ENCODE measurements at regions not wholly inside any gene's neighbourhood (a gene's known extent, or its start where the extent isn't known, plus 50 kb on each side); places are given as distances from the start of the nearest gene placed in this dataset.
A peak's percentile ranks its signal among the peaks of the same experiment; 100 is the strongest.

DNA sequence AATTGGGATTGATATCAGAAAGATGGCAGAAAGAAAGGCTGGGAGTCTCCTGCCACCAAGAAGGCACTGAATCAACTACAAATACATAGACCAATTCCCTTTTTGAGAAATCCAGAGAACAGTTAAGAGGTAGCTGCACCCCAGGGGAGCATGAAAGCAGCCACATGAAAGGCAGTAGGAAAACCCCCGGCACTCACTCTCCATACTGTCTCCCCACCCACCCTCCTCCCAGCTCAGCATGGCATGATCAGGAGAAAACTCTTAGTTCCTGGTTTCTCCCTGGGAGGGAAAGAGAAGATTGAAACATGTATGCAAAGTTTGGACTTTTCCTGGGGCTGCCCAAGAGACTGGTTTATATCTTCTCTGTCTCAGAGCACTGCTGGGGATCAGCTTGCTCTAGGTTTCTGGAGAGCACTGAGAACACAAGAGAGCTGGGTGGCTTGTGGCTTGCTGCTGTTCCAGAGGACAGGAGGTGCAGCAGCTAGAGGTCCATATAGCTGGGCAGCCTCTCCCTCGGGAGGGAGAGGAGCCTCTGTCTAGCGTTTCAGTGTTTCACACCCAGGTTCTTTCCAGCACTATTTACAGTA, 305.7 kb downstream of the PDGFC start:
- no peak overlapping the region for H3K27ac Mint-ChIP-seq (ENCODE audit: unreplicated experiment)

DNA sequence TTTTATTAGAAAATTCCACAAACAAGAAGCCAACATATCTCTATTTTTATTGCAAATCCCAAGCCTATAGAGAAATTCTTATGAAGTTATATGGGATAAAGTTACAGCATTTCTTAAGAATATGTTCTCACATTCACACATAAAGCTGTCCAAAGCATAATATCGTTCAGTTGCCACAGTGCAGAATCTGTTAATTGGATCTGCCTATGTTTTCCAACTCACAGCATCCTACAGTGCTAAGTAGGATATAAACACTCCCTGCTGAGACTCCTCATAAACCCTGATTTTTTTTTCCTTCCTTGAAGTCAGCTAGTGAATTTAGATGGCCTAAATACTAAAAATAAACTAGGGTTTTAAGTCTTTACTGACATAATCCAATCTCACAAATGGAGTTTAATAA, 307.9 kb downstream of the PDGFC start:
- Mint-ChIP-seq H3K36me3 (ENCODE audit: low read depth) (no peaks in the 10 kb centered on the region), H3K9me3 (ENCODE audit: low read depth) (no peaks in the 10 kb centered on the region), H3K4me1 (ENCODE audit: low read depth) (peaks cover 18% of the 10 kb centered on the region), H3K4me3 (ENCODE audit: unreplicated experiment) (no peak overlapping the region), H3K27ac (ENCODE audit: unreplicated experiment) (no peak overlapping the region), H3K27me3 (ENCODE audit: low read depth) (no peaks in the 10 kb centered on the region)
- DNase-seq (ENCODE audit: low spot score), result no peak
- TF ChIP-seq, protein P1, sequence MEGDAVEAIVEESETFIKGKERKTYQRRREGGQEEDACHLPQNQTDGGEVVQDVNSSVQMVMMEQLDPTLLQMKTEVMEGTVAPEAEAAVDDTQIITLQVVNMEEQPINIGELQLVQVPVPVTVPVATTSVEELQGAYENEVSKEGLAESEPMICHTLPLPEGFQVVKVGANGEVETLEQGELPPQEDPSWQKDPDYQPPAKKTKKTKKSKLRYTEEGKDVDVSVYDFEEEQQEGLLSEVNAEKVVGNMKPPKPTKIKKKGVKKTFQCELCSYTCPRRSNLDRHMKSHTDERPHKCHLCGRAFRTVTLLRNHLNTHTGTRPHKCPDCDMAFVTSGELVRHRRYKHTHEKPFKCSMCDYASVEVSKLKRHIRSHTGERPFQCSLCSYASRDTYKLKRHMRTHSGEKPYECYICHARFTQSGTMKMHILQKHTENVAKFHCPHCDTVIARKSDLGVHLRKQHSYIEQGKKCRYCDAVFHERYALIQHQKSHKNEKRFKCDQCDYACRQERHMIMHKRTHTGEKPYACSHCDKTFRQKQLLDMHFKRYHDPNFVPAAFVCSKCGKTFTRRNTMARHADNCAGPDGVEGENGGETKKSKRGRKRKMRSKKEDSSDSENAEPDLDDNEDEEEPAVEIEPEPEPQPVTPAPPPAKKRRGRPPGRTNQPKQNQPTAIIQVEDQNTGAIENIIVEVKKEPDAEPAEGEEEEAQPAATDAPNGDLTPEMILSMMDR (IDR thresholded peaks at IDR 0.05), result no peak

More for the DNA sequence above, 305.7 kb downstream of the PDGFC start:
- H3K4me3 Mint-ChIP-seq (ENCODE audit: unreplicated experiment), result no peak overlapping the region
- H3K36me3 Mint-ChIP-seq (ENCODE audit: low read depth), result no peaks in the 10 kb centered on the region
- TF ChIP-seq, protein P1 (IDR thresholded peaks at IDR 0.05), result no peak
- H3K9me3 Mint-ChIP-seq (ENCODE audit: low read depth), result peaks cover 3% of the 10 kb centered on the region
- no peaks in the 10 kb centered on the region for H3K27me3 Mint-ChIP-seq (ENCODE audit: low read depth)
- peaks cover 18% of the 10 kb centered on the region for H3K4me1 Mint-ChIP-seq (ENCODE audit: low read depth)
- no peak for DNase-seq (ENCODE audit: low spot score)

DNA sequence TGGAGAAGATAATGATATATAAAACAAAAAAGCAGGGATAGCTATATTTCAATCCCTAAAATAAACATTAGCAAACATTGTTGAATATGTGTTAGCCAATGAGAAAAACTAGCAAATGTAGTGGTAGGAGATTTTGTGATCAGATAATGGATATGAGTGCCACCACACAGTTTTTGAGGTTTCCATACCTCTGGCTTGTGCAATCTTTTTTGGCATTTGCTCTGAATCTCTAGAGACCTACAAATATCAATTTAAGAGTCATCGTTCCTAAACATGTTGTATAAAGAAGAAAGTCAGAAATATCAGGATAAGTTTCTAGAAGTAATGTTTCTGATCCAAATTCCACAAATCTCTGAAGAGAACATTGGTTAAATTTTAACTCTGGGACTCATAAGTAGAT, 308.7 kb downstream of the PDGFC start:
- no peak for DNase-seq (ENCODE audit: low spot score)
- H3K9me3 Mint-ChIP-seq (ENCODE audit: low read depth), result no peaks in the 10 kb centered on the region
- peak overlapping the region; percentile 6 for H3K27ac Mint-ChIP-seq (ENCODE audit: unreplicated experiment)
- no peak overlapping the region for H3K4me3 Mint-ChIP-seq (ENCODE audit: unreplicated experiment)
- H3K27me3 Mint-ChIP-seq (ENCODE audit: low read depth), result no peaks in the 10 kb centered on the region
- peaks cover 18% of the 10 kb centered on the region for H3K4me1 Mint-ChIP-seq (ENCODE audit: low read depth)
- TF ChIP-seq, protein P1 (IDR thresholded peaks at IDR 0.05), result no peak
- H3K36me3 Mint-ChIP-seq (ENCODE audit: low read depth), result no peaks in the 10 kb centered on the region

DNA sequence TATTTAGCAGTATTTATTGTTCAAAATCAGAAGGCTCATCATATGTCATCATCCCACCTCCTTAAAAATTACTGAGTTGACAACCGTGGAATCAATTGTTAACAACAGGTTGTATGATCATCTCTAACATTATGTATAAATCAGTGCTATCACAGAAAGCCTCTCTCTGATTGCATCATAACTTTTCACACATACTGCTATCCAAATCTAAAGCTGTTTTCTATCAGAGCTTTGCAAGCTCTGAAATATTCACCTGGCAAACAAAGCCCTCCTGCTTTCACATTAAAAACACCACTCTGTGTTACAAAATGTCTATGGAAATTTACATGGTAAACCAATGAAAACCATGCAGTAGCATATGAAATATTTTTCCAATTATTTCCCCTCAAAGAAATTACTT, 310.0 kb downstream of the PDGFC start:
- Mint-ChIP-seq H3K9me3 (ENCODE audit: low read depth) (no peaks in the 10 kb centered on the region), H3K36me3 (ENCODE audit: low read depth) (no peaks in the 10 kb centered on the region), H3K27ac (ENCODE audit: unreplicated experiment) (no peak overlapping the region), H3K4me1 (ENCODE audit: low read depth) (peaks cover 17% of the 10 kb centered on the region), H3K27me3 (ENCODE audit: low read depth) (no peaks in the 10 kb centered on the region), H3K4me3 (ENCODE audit: unreplicated experiment) (no peak overlapping the region)
- DNase-seq (ENCODE audit: low spot score), result no peak
- TF ChIP-seq, protein P1 (IDR thresholded peaks at IDR 0.05), result no peak

DNA sequence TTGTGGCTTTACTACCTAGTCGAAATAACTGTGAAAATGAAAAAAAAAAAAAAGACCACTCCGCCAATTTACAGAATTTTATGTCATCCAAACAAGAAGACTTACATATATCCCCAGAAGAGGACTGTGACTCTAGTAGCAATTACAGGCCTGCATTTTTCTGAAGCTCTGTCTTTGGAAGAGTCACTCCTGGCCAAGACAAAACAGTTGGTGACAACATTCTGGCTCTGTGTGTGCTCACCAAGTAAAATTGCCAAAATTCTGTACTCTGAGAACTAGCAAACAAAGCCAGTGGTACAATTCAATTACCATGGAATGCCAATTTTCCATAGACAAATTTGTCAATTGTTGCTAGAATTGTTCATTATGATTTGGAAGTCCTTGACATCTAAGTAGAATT, 311.1 kb downstream of the PDGFC start:
- TF ChIP-seq, protein P1 (IDR thresholded peaks at IDR 0.05), result no peak
- Mint-ChIP-seq H3K27ac (ENCODE audit: unreplicated experiment) (no peak overlapping the region), H3K4me3 (ENCODE audit: unreplicated experiment) (no peak overlapping the region), H3K36me3 (ENCODE audit: low read depth) (no peaks in the 10 kb centered on the region), H3K4me1 (ENCODE audit: low read depth) (peaks cover 18% of the 10 kb centered on the region), H3K9me3 (ENCODE audit: low read depth) (no peaks in the 10 kb centered on the region), H3K27me3 (ENCODE audit: low read depth) (no peaks in the 10 kb centered on the region)
- no peak for DNase-seq (ENCODE audit: low spot score)
